ENCODE measurements at regions not wholly inside any gene's neighbourhood (a gene's known extent, or its start where the extent isn't known, plus 50 kb on each side); places are given as distances from the start of the nearest gene placed in this dataset.

DNA sequence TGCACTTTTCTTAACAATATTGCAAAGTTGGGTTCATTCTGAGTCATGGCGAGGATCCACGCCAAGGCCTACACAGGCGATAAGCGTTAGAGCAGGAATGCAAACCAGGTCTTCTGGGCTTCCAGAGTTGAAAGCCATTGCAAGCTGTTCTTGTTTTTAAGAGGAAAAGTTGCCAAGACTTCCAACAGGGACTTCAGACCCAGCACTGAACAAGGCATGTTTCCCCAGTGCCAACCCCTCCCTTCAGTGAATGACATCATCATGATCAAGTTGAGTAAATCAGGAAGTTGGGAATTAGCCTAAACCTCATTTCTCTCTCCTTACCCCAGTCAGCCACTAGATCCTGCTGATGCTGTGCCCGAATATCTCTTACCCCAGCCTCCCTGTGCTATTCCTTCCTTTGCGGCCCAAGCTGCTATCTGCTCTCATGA lies 355.1 kb downstream of the HS3ST1 start:
- no peak for TF ChIP-seq CTCF (IDR thresholded peaks at IDR 0.05)
- no peak for TF ChIP-seq E2F5 (CRISPR knock-in tag; IDR thresholded peaks at IDR 0.05)
- TF ChIP-seq TEAD4 (CRISPR knock-in tag; IDR thresholded peaks at IDR 0.05) = no peak
- no peak for TF ChIP-seq KAT7 (CRISPR knock-in tag; IDR thresholded peaks at IDR 0.05; ENCODE audit: borderline replicate concordance)
- TF ChIP-seq, protein P1, sequence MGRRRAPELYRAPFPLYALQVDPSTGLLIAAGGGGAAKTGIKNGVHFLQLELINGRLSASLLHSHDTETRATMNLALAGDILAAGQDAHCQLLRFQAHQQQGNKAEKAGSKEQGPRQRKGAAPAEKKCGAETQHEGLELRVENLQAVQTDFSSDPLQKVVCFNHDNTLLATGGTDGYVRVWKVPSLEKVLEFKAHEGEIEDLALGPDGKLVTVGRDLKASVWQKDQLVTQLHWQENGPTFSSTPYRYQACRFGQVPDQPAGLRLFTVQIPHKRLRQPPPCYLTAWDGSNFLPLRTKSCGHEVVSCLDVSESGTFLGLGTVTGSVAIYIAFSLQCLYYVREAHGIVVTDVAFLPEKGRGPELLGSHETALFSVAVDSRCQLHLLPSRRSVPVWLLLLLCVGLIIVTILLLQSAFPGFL (CRISPR knock-in tag; IDR thresholded peaks at IDR 0.05; ENCODE audit: borderline replicate concordance) = no peak
- no peak for TF ChIP-seq USF2 (CRISPR knock-in tag; IDR thresholded peaks at IDR 0.05)
- no peak for TF ChIP-seq CDX4 (CRISPR knock-in tag; IDR thresholded peaks at IDR 0.05; ENCODE audit: borderline replicate concordance)
- TF ChIP-seq MXD4 (CRISPR knock-in tag; IDR thresholded peaks at IDR 0.05; ENCODE audit: borderline replicate concordance) = no peak
